ENCODE measurements at regions not wholly inside any gene's neighbourhood (a gene's known extent, or its start where the extent isn't known, plus 50 kb on each side); places are given as distances from the start of the nearest gene placed in this dataset.

DNA sequence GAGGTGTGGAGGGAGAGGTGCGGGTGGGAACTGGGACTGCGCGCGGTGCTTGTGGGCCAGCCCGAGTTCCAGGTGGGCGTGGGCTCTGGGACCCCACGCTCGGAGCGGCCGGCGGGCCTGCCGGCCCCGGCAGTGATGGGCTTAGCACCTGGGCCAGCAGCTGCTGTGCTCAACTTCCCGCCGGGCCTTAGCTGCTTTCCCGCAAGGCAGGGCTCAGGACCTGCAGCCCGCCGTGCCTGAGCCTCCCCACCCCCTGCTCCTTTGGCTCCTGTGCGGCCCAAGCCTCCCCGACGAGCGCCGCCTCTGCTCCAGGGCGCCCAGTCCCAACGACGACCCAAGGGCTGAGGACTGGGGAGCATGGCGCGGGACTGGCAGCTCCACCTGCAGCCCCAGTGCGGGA, 232.7 kb downstream of the FGFR2 start:
- no peaks in the 10 kb centered on the region for H3K79me2 ChIP-seq (ENCODE audit: control insufficient read depth, insufficient read depth, low read length)

GRCh38 chr10:121368347-121369025, 229.8 kb downstream of the FGFR2 start:
- H2AFZ ChIP-seq (ENCODE audit: insufficient read depth, low read depth, low read length, poor library complexity, severe bottlenecking), result no peak overlapping the region

More for the DNA sequence above, 232.7 kb downstream of the FGFR2 start:
- WGBS (ENCODE audit: insufficient coverage), result 96% methylated on average over 29 of the region's 29 CpGs
- Mint-ChIP-seq H3K9me3 (ENCODE audit: insufficient read depth) (peaks cover 3% of the 10 kb centered on the region), H3K4me1 (no peaks in the 10 kb centered on the region), H3K4me3 (no peak overlapping the region), H3K27me3 (no peaks in the 10 kb centered on the region), H3K27ac (no peak overlapping the region)
- intact Hi-C loops (cut with micrococcal nuclease), result no loop called here
- DNase-seq, result no peak
- no peak for TF ChIP-seq EZH2 (IDR thresholded peaks at IDR 0.05; ENCODE audit: borderline replicate concordance, insufficient read depth, low read depth, low read length, poor library complexity, severe bottlenecking)
- TF ChIP-seq CTCF (IDR thresholded peaks at IDR 0.05), result no peak
- H2AFZ ChIP-seq (ENCODE audit: insufficient read depth, low read depth, low read length, poor library complexity, severe bottlenecking), result no peak overlapping the region
- no peaks in the 10 kb centered on the region for H3K27me3 ChIP-seq (replicated peaks in 1 of 4; ENCODE audit: control extremely low read depth in 1 of 4, control insufficient read depth in 3 of 4, insufficient read depth in 4 of 4, low read length in 3 of 4)
- H3K9ac ChIP-seq (ENCODE audit: low read length), result no peak overlapping the region
- H3K27ac ChIP-seq (ENCODE audit: low read length in 2 of 2), result no peak overlapping the region
- H3K36me3 ChIP-seq (replicated peaks in 1 of 2; ENCODE audit: control extremely low read depth in 1 of 2, control insufficient read depth in 1 of 2, extremely low read depth in 1 of 2, insufficient read depth in 2 of 2, low read length in 1 of 2), result no peaks in the 10 kb centered on the region
- H3K4me1 ChIP-seq (ENCODE audit: control insufficient read depth in 2 of 2, insufficient read depth in 2 of 2, low read length in 2 of 2), result no peaks in the 10 kb centered on the region
- ChIA-PET CTCF (no interaction called here), POLR2A (no interaction called here)
- H4K20me1 ChIP-seq (ENCODE audit: control insufficient read depth, insufficient read depth, low read length, poor library complexity, severe bottlenecking), result no peaks in the 10 kb centered on the region
- H3K9me3 ChIP-seq (ENCODE audit: control extremely low read depth in 1 of 3, control insufficient read depth in 2 of 3, insufficient read depth in 1 of 3, low read length in 2 of 3), result peaks cover 0 to 4% (median 0%) of the 10 kb centered on the region in 3 donors
- H3K4me3 ChIP-seq (ENCODE audit: control extremely low read depth in 1 of 5, extremely low read depth in 1 of 5, insufficient read depth in 1 of 5, low read depth in 2 of 5, low read length in 4 of 5), result no peak overlapping the region
- no peak overlapping the region for H3K4me2 ChIP-seq (replicated peaks; ENCODE audit: low read depth, low read length, poor library complexity, severe bottlenecking)
- no peak for ATAC-seq (ENCODE audit: low read depth)

More at GRCh38 chr10:121368347-121369025, 229.8 kb downstream of the FGFR2 start:
- WGBS (ENCODE audit: insufficient coverage), result 89% methylated on average over 8 of the region's 9 CpGs
- no peak for DNase-seq
- H4K20me1 ChIP-seq (ENCODE audit: control insufficient read depth, insufficient read depth, low read length, poor library complexity, severe bottlenecking), result no peaks in the 10 kb centered on the region
- no peaks in the 10 kb centered on the region for H3K4me1 Mint-ChIP-seq
- H3K4me3 ChIP-seq (ENCODE audit: control extremely low read depth in 1 of 5, extremely low read depth in 1 of 5, insufficient read depth in 1 of 5, low read depth in 2 of 5, low read length in 4 of 5), result no peak overlapping the region
- H3K36me3 ChIP-seq (replicated peaks in 1 of 2; ENCODE audit: control extremely low read depth in 1 of 2, control insufficient read depth in 1 of 2, extremely low read depth in 1 of 2, insufficient read depth in 2 of 2, low read length in 1 of 2), result no peaks in the 10 kb centered on the region
- no peaks in the 10 kb centered on the region for H3K9me3 Mint-ChIP-seq (ENCODE audit: insufficient read depth)
- no peak for ATAC-seq (ENCODE audit: low read depth)
- ChIA-PET CTCF (no interaction called here), POLR2A (no interaction called here)
- intact Hi-C loops (cut with micrococcal nuclease), result no loop called here
- no peaks in the 10 kb centered on the region for H3K27me3 Mint-ChIP-seq
- no peak overlapping the region for H3K27ac Mint-ChIP-seq
- no peaks in the 10 kb centered on the region for H3K79me2 ChIP-seq (ENCODE audit: control insufficient read depth, insufficient read depth, low read length)
- no peak overlapping the region for H3K4me2 ChIP-seq (replicated peaks; ENCODE audit: low read depth, low read length, poor library complexity, severe bottlenecking)
- H3K9me3 ChIP-seq (ENCODE audit: control extremely low read depth in 1 of 3, control insufficient read depth in 2 of 3, insufficient read depth in 1 of 3, low read length in 2 of 3), result no peaks in the 10 kb centered on the region
- no peak overlapping the region for H3K9ac ChIP-seq (ENCODE audit: low read length)
- H3K4me3 Mint-ChIP-seq, result no peak overlapping the region
- TF ChIP-seq CTCF (IDR thresholded peaks at IDR 0.05) (no peak), EZH2 (IDR thresholded peaks at IDR 0.05; ENCODE audit: borderline replicate concordance, insufficient read depth, low read depth, low read length, poor library complexity, severe bottlenecking) (no peak)
- no peaks in the 10 kb centered on the region for H3K27me3 ChIP-seq (replicated peaks in 1 of 4; ENCODE audit: control extremely low read depth in 1 of 4, control insufficient read depth in 3 of 4, insufficient read depth in 4 of 4, low read length in 3 of 4)
- H3K27ac ChIP-seq (ENCODE audit: low read length in 2 of 2), result no peak overlapping the region
- H3K4me1 ChIP-seq (ENCODE audit: control insufficient read depth in 2 of 2, insufficient read depth in 2 of 2, low read length in 2 of 2), result no peaks in the 10 kb centered on the region

All from B cell (primary cell).